ENCODE measurements at regions not wholly inside any gene's neighbourhood (a gene's known extent, or its start where the extent isn't known, plus 50 kb on each side); places are given as distances from the start of the nearest gene placed in this dataset.

GRCh38 chr12:114302606-114303315 is 103.2 kb downstream of the TBX5 start:
- H3K27ac ChIP-seq, result no peak overlapping the region
- peaks cover 43% of the 10 kb centered on the region for H3K27me3 ChIP-seq (ENCODE audit: insufficient read depth, low read depth, severe bottlenecking)
- no peak overlapping the region for H3K4me3 ChIP-seq (ENCODE audit: low read depth, low read length)
- no peaks in the 10 kb centered on the region for H3K9me3 ChIP-seq (ENCODE audit: severe bottlenecking)
- DNase-seq, result no peak
- no peaks in the 10 kb centered on the region for H3K36me3 ChIP-seq
- TF ChIP-seq CTCF (IDR thresholded peaks at IDR 0.05; ENCODE audit: low read depth, low read length), result no peak

- no peaks in the 10 kb centered on the region for H3K36me3 ChIP-seq
- H3K4me3 ChIP-seq (ENCODE audit: low read depth, low read length), result no peak overlapping the region
- DNase-seq, result no peak
- no peak overlapping the region for H3K27ac ChIP-seq
- no peaks in the 10 kb centered on the region for H3K9me3 ChIP-seq (ENCODE audit: severe bottlenecking)
- peaks cover 44% of the 10 kb centered on the region for H3K27me3 ChIP-seq (ENCODE audit: insufficient read depth, low read depth, severe bottlenecking)
- TF ChIP-seq CTCF (IDR thresholded peaks at IDR 0.05; ENCODE audit: low read depth, low read length), result no peak
These were observed 103.8 kb downstream of the TBX5 start for GRCh38 chr12:114302117-114302516.

- Histone ChIP-seq H3K9me3 (ENCODE audit: severe bottlenecking) (no peaks in the 10 kb centered on the region), H3K27ac (no peak overlapping the region), H3K27me3 (ENCODE audit: insufficient read depth, low read depth, severe bottlenecking) (peaks cover 25% of the 10 kb centered on the region), H3K36me3 (no peaks in the 10 kb centered on the region), H3K4me3 (ENCODE audit: low read depth, low read length) (no peak overlapping the region)
- no peak for DNase-seq
- TF ChIP-seq CTCF (IDR thresholded peaks at IDR 0.05; ENCODE audit: low read depth, low read length), result no peak
These were observed 111.7 kb downstream of the TBX5 start for GRCh38 chr12:114294303-114294685.

GRCh38 chr12:114293571-114294302 is 112.2 kb downstream of the TBX5 start:
- Histone ChIP-seq H3K9me3 (ENCODE audit: severe bottlenecking) (no peaks in the 10 kb centered on the region), H3K4me3 (ENCODE audit: low read depth, low read length) (no peak overlapping the region), H3K27me3 (ENCODE audit: insufficient read depth, low read depth, severe bottlenecking) (peaks cover 22% of the 10 kb centered on the region), H3K36me3 (no peaks in the 10 kb centered on the region), H3K27ac (no peak overlapping the region)
- TF ChIP-seq CTCF (IDR thresholded peaks at IDR 0.05; ENCODE audit: low read depth, low read length), result no peak
- no peak for DNase-seq

- no peak for TF ChIP-seq CTCF (IDR thresholded peaks at IDR 0.05; ENCODE audit: low read depth, low read length)
- Histone ChIP-seq H3K36me3 (no peaks in the 10 kb centered on the region), H3K4me3 (ENCODE audit: low read depth, low read length) (no peak overlapping the region), H3K9me3 (ENCODE audit: severe bottlenecking) (no peaks in the 10 kb centered on the region), H3K27me3 (ENCODE audit: insufficient read depth, low read depth, severe bottlenecking) (peaks cover 29% of the 10 kb centered on the region), H3K27ac (no peak overlapping the region)
- no peak for DNase-seq
These were observed 112.9 kb downstream of the TBX5 start for GRCh38 chr12:114293073-114293472.

Data from WERI-Rb-1 (cell line).